Upper lobe of left lung (tissue), 4 donors: ENCODE measurements at regions not wholly inside any gene's neighbourhood (a gene's known extent, or its start where the extent isn't known, plus 50 kb on each side); places are given as distances from the start of the nearest gene placed in this dataset.

Source experiments
- CTCF ChIP-seq, 6 experiments: fragments of 450-650 bp in 4 of 6; fragments of 200-600 bp in 2 of 6; sonication (generic) in 2 of 6; IDR thresholded peaks; one replicate each; pipeline ENCODE4 v1.5.1; 2016 to 2019; ENCODE audit warnings: antibody characterized with exemption in 6 of 6
- EP300 ChIP-seq, 4 donors: sonication (generic); formaldehyde crosslinking; IDR thresholded peaks; one replicate each; pipeline ENCODE4 v1.5.1; 2017; ENCODE audit warnings: antibody characterized with exemption in 4 of 4, control low read depth in 2 of 4
- POLR2A ChIP-seq, 4 donors: fragments of 450-650 bp; IDR thresholded peaks; one replicate each; pipeline ENCODE4 v1.5.1; 2016 to 2017; ENCODE audit warnings: antibody characterized with exemption in 4 of 4, mild to moderate bottlenecking in 2 of 4
- POLR2AphosphoS5 ChIP-seq, 2 donors: sonication (generic); formaldehyde crosslinking; IDR thresholded peaks; one replicate each; pipeline ENCODE4 v1.5.1; 2017; ENCODE audit warnings: antibody characterized with exemption in 2 of 2

GRCh38 chr16:85476389-85476788 lies 136.7 kb upstream of the GSE1 start:
- TF ChIP-seq CTCF (IDR thresholded peaks at IDR 0.05) (no peak), POLR2A (IDR thresholded peaks at IDR 0.05) (no peak), POLR2AphosphoS5 (IDR thresholded peaks at IDR 0.05) (no peak), EP300 (IDR thresholded peaks at IDR 0.05) (no peak)
